ENCODE measurements at regions not wholly inside any gene's neighbourhood (a gene's known extent, or its start where the extent isn't known, plus 50 kb on each side); places are given as distances from the start of the nearest gene placed in this dataset.
"Not testable (repeated sequence)": the region's sequence is repeated elsewhere in the genome, so short reads cannot be mapped to it uniquely, and the experiment has no call there.

GRCh38 chr15:22251422-22251821 is 171.1 kb downstream of the OR4M2 start:
- TF ChIP-seq CTCF (conservative IDR thresholded peaks at IDR 0.05; ENCODE audit: low read depth, low read length), result no peak
- no peak overlapping the region for H3K4me3 ChIP-seq (ENCODE audit: low read depth, low read length)

GRCh38 chr15:22252047-22252446 is 171.7 kb downstream of the OR4M2 start:
- H3K4me3 ChIP-seq (ENCODE audit: low read depth, low read length); DNase-seq (ENCODE audit: low read depth): not testable (repeated sequence)

More at GRCh38 chr15:22251422-22251821, 171.1 kb downstream of the OR4M2 start:
- no peak for DNase-seq (ENCODE audit: low read depth)

- not testable (repeated sequence) for H3K4me3 ChIP-seq (ENCODE audit: low read depth, low read length); DNase-seq (ENCODE audit: low read depth)
Measured at GRCh38 chr15:22252521-22252920, 172.2 kb downstream of the OR4M2 start.

GRCh38 chr15:22253002-22253675 is 172.8 kb downstream of the OR4M2 start:
- DNase-seq (ENCODE audit: low read depth); H3K4me3 ChIP-seq (ENCODE audit: low read depth, low read length): not testable (repeated sequence)

- no peak for DNase-seq (ENCODE audit: low read depth)
- no peak for TF ChIP-seq CTCF (conservative IDR thresholded peaks at IDR 0.05; ENCODE audit: low read depth, low read length)
- H3K4me3 ChIP-seq (ENCODE audit: low read depth, low read length), result no peak overlapping the region
Measured at GRCh38 chr15:22253676-22254408, 173.5 kb downstream of the OR4M2 start.

GRCh38 chr15:22254409-22255045 is 174.2 kb downstream of the OR4M2 start:
- not testable (repeated sequence) for DNase-seq (ENCODE audit: low read depth); H3K4me3 ChIP-seq (ENCODE audit: low read depth, low read length)

GRCh38 chr15:22255606-22256005 is 175.3 kb downstream of the OR4M2 start:
- not testable (repeated sequence) for DNase-seq (ENCODE audit: low read depth); H3K4me3 ChIP-seq (ENCODE audit: low read depth, low read length)

- H3K4me3 ChIP-seq (ENCODE audit: low read depth, low read length); DNase-seq (ENCODE audit: low read depth): not testable (repeated sequence)
Measured at GRCh38 chr15:22256389-22257046, 176.2 kb downstream of the OR4M2 start.

- no peak overlapping the region for H3K4me3 ChIP-seq (ENCODE audit: low read depth, low read length)
- TF ChIP-seq CTCF (conservative IDR thresholded peaks at IDR 0.05; ENCODE audit: low read depth, low read length), result no peak
- no peak for DNase-seq (ENCODE audit: low read depth)
Measured at GRCh38 chr15:22257047-22258008, 177.0 kb downstream of the OR4M2 start.
